GM12891 (cell line): ENCODE measurements at regions not wholly inside any gene's neighbourhood (a gene's known extent, or its start where the extent isn't known, plus 50 kb on each side); places are given as distances from the start of the nearest gene placed in this dataset.

Source experiments
- PAX5 ChIP-seq: IDR thresholded peaks from 2 replicates; pipeline ENCODE4 v1.6.1; 2011; ENCODE audit warnings: low read length, moderate library complexity, mild to moderate bottlenecking; ENCODE audit not compliant: insufficient read depth, severe bottlenecking
- POLR2A ChIP-seq: IDR thresholded peaks from 2 replicates; pipeline ENCODE4 v1.6.1; 2011; ENCODE audit warnings: low read depth, low read length, control low read depth
- POLR2AphosphoS5 ChIP-seq: IDR thresholded peaks from 2 replicates; pipeline ENCODE4 v1.6.1; 2011; ENCODE audit warnings: low read depth, low read length, control low read depth
- POU2F2 ChIP-seq: IDR thresholded peaks from 2 replicates; pipeline ENCODE4 v1.6.1; 2011; ENCODE audit warnings: low read depth, mild to moderate bottlenecking, control low read depth, low read length, moderate library complexity
- SPI1 ChIP-seq: IDR thresholded peaks from 2 replicates; pipeline ENCODE4 v1.6.1; 2011; ENCODE audit warnings: low read depth, low read length, control low read depth
- TAF1 ChIP-seq: IDR thresholded peaks from 2 replicates; pipeline ENCODE4 v1.6.1; 2011; ENCODE audit warnings: low read depth, low read length, control low read depth

DNA sequence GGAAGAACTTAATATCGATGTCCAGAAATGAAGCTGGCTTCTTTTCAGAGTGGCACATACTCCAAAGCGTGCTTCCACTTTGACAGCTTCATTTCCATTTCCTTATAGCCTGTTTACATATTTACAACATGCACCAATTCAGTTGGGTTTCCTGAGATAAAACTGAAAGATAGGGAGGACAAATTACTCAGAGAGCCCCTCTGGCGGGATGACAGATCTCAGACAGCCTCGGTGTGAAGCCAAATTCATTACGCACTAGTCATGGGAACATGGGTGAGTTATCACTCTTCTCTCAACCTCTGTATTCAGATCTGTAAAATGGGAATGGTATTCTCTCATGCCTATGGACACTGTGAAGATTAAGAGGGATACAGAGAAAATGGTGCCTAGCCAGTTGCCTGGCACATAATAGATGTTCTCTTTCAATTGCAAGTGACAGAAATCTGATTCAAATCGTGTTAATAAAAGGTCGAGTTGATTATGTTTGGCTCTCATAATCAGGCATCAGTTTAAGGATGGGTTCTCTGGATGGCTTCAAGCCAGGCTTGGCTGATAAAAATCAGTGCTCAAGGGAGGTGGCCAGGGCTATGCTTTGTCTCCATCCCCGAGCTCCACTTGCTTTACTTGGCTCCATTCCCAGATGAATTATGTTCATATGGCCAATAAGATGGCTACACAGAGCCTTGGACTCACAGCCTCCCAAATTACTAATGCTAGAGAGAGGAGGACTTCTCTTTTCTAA lies 132.2 kb upstream of the C1QTNF7 start:
- TF ChIP-seq PAX5 (no peak), POLR2A (no peak), POLR2AphosphoS5 (no peak), SPI1 (no peak), TAF1 (no peak), POU2F2 (no peak)
